Stimulated activated CD8-positive, alpha-beta memory T cell treated with anti-CD3 and anti-CD28 coated beads, Interleukin-15, amount 100 ng/mL, for 1 hour (primary cell): ENCODE measurements at regions not wholly inside any gene's neighbourhood (a gene's known extent, or its start where the extent isn't known, plus 50 kb on each side); places are given as distances from the start of the nearest gene placed in this dataset.

Experiments used
- DNase-seq: peaks from one replicate; pipeline ENCODE4 v3.0.0-alpha.2; 2020; ENCODE audit warnings: low read depth

DNA sequence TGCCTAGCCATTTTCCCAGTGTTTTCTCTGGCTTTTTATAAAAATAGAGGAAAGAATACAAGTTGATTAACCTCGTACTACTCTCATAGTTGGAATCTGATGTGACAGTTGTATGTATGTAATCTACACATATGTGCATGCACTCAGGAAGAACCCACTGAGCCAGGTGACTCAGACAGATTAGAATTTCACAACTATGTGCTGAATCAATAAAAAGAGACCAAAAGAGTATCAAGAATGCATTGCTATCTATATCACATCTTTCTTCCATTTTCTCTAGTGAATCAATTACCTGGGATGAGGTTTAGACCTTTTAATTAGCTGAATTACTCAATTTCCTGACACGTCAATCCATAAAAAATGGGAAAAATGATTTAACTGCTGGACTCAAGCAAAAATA, 319.3 kb upstream of the ATP10A start:
- DNase-seq: no peak

DNA sequence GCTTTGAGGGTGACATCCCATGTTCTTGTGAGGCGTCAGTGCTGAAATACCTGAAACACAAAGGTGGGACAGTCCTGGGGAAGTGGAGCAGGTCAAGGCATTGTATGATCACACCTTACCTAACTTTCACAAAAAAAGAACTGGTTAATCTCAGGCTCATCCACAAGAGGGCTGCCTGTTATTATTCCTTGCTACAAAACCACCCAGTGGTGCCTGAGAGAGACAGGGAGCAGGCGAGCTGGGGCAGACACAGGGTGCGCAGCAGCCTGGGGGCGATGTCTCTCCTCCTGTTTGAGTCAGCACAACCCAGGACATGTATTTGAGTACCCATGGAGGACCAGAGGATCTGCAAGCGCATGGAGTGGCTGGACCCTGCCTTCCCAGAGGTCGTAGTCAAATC, 316.8 kb upstream of the ATP10A start:
- DNase-seq: no peak

DNA sequence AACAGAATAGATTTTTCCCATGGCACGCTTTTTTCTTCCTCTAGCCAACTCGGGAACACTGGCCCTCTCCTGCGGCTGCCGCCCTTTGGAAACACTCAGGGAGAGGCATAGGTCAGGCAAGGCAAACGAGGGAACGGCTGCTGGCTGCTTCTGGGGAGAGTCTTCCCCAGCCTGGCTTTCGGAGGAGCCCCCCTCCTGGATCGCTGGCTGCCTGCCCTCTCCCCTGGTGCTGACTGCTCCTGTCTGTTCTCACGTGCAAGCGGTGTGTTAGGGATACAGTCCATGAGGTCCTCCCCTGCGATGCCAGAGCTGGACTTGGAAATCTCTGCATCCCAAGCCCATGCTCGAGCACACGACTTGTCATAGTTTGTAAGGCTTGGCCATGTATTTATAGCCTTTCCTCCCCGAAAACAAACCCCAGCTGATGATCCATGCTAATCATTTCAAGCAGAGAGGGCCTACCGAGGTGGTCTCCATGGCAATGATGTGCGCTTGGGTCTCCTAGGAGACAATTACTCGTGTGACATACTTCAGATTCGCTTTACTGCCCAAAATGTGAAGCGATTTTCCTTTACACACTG, 315.6 kb upstream of the ATP10A start:
- DNase-seq: no peak

DNA sequence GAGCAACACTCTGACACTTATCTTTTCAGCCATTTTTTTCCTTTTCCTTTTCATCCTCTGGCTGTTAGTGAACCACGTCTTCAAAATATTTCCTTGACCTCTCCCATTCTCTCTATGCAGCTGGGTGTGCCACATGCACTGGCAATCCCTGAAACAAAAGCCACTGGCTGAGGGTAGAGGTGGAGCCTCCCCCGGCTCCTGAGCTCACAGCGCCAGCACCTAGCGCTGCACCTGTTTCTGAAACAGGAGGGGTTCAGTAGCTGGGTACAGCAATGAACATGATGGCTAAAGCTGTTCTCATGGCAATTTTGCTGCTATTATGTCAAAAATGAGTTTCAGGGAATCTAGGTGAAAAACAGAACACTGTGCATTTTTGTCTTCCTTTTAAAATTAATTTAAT, 314.7 kb upstream of the ATP10A start:
- no peak for DNase-seq

DNA sequence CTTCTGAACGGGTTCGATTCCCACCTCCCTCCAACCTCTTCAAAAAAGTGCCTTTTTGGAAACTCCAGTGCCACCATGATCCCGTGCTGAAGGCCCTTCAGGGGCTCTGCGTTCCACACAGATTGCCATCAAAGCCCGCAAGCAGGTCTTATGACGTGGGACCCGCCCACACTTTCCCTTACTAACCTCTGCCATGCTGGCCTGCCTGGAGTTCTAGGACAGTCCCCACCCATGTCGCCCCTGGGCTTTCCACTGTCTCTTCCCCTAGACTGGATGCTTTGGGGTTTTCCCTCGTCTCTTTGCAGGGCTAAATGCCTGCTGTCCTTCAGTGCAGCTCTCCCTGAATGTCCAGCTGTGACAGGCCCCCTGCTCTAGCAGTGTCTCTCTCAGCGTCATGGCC, 313.7 kb upstream of the ATP10A start:
- no peak for DNase-seq

DNA sequence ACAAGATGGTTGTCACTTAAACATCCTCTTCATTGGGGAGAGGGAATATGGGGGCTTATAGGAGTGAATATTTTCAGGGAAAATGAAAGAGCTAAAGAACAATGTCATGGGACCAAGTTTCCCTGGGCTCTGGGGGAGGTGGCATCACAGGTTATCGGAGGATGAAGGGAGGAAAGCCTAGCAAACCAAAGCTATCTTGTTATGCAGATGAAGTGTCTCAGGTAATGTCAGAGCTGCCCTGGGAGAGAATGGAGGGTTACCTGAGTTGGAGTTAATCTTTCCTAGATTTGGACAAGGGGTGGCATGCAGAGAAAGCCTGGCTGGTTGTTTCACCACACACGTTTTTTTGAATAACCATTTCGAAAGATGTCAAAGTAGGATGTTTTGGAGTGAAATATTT, 308.1 kb upstream of the ATP10A start:
- no peak for DNase-seq

DNA sequence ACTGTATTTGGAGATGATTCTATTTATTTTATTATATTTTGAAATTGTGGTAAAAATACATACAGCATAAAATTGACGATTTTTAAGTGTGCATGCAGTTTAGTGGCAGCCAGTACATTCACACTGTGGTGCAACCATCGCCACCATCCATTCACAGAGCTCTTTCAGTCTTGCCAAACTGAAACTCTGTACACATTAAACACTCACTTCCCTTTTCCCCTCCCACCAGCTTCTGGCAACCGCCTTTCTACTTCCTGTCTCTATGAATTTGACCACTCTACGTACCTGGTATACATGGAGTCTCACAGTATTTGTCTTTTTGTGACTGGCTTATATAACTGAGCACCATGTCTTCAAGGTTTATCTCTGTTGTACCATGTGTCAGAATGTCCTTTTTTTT, 303.3 kb upstream of the ATP10A start:
- no peak for DNase-seq

DNA sequence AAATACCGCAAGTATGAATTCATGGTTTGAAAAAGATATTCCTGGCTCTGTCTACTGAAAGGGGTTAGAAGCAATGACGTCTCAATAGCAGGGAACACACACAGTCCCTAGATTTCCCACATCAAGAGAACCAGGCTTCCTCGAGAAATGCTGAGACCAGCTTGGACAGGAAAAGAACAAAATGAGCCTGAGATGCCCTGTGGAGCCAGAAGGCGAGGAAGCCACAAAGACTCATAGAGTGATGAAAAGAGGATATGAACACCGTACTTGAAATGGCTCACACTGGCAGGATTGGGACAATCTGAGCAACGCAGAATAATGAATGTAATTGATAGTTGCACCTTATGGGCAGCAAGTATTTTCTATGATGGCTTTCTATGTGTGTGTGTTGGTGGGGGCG, 302.4 kb upstream of the ATP10A start:
- DNase-seq: no peak

DNA sequence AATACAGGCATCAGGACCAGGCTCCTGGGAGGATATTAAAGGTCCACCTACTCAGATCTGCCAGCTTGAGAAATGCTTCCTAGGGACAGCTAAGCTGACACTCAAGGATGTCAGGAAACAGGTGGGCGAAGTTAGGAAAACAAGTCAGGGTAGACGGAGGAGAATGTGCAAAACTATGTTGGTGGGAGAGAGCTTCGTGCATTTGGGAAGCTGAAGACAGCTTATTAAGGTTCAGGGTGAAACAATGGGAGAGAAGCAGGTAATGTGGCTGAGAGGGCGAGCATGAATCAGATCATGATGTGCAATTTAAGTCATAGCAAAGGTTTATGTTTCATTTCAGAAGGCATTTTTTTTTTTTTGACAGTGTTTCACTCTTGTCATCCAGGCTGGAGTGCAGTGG, 297.2 kb upstream of the ATP10A start:
- no peak for DNase-seq

DNA sequence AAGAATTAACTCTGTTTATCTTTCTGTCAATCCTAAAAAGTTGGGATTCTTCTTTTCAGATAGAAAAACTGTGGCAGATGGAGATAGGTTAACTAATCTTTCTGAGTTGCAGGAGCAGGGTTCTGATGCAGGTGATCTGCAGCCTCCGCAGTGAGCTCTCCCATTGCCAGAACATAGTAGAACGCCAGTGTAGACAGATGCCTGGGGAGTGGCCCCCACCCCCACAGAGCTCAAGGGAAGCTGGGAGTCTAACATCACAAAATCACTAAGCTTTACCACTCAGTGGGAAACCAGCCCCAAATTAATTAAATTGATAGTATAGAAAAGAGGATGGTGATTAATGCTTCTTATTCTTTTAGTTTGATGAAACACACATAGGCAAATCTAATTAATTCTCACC, 295.0 kb upstream of the ATP10A start:
- DNase-seq: no peak

DNA sequence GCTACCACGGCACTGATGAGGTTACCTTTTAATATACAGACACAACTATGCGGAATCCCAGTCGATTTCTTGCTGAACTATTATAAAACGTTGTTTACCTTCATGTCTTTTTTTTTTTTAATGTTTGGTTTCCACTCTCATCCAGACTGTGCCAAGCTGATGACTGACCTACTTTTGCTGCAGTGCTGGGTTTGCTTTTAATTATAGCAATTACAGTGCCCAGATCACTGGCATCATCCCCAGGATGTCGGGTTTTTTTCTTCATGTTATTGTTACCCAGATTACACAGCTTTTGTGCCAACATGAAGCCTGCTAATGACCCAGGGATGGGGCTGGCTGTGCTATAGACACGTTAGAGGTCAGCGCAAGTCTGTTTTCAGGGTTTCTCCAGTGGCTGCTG, 294.0 kb upstream of the ATP10A start:
- no peak for DNase-seq

DNA sequence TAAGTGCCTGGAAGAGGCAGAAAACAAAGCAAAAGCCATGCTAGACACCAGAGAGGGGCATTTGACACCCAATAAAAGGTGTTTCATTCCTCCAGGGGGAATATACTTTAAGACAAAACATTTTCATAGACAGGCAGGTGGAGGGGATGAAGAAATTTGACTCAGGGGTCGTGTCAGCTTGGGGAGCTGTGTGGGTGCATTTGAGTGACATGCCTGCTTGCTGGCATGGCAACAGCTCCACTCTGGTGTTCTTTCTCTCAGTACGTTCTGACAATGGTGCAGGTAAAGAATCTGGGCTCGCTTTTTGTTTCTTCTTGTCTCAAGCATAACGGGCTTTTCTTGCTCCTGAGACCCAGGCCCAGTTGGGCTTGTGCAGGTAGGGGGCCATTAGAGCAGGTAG, 292.9 kb upstream of the ATP10A start:
- no peak for DNase-seq

DNA sequence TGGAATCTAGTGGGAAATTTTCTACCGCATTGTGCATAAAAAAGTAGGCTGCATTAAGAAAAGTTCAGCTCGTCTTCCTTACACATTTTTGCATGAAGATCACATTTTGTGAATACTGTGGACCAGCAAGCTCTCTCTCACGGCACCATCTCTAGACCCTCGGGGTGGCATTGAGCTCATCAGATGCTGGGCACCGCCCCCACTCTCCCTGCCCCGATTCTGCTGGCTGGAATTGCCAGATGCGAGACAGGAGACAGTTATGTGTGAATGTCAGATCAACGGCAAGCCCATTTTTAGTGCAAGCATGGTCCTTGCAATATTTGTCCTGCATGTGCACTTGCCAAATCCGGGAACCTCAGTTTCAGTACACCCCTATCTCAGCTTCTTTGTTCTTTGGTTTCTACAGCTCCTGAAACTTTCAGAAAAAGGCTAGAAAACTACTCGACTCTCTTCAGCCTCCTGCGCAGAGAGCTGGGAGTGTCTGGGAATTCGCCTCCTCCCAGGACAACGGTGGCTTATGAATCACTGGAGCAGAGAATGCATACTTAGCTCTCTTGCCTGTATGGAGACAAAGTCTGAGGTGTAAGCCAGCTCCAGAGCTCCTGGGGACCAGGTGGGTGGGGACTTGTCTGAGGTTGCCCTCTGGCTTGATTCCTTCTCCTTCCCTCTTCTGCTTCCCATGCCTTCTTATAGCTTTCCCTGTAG, 285.2 kb upstream of the ATP10A start:
- no peak for DNase-seq

DNA sequence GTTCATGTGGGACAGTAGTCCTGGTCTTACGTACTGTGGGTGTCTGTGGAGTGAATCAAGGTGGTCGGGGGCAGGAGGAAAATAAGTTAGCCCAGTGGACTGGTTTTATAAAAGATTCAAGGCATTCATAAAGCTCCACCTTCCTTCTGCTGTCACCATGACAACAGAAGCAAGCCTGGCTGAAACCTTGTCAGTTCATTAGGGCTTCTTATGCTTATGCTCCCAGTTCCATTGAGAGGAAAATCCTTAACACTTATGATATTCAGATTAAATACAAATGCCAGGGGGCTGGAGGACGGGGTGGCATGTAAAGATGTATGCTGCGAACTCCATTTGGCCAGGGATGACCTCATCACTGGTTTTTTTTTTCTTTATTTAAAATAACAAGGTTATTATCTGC, 283.1 kb upstream of the ATP10A start:
- no peak for DNase-seq

DNA sequence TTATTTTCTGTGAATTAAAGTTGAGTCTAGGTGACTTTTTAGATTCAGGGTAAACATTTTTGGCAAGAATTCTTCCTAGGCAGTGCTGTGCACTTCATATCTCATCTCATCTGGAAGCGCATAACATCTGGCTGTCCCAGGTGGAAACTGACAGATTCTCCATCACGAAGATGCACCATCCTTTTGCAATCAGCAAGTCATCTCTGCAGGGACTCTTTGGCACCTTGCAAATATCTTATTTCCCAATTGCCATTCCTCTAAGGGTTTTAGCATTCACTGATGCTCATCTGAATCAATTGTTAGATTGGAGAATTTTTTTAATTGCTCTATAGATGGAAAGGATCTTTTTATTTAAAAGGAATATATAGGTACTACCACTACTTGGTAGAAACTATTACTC, 282.7 kb upstream of the ATP10A start:
- no peak for DNase-seq

DNA sequence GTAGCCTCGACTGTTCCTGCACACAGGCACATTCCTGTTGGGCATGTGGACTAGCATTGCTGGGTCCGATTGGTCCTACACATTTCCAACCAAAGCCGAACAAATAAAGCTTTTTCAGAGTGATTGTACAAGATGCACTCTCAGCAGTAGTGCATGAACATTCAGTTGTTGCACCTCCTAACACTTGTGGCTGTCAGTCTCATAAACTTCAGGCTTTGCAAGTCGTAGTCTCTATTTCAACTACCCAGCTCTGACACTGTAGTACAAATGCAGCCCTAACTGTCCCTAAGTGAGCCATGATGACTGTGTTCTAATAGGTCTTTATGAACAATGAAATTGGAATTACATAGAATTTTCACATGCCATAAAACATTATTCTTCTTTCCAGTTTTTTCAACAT, 281.7 kb upstream of the ATP10A start:
- DNase-seq: no peak

DNA sequence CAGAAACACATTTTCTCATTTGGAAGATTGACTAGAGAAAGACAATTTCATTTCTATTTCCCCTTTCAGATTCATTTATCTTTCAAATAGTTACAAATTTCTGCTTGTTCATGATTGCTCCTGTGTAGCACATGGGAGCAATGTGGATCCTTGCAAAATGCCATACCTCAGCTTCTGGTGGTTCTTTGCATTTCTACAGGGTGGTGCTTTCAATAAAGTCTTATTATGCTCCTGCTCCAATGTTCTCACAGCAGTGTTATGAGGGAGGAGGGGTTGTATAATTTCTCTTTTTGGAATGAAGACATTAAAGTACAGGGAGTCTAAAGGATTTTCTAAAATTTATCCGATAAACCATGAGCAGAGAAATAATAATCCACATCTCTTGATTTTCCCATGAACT, 280.1 kb upstream of the ATP10A start:
- DNase-seq: no peak

DNA sequence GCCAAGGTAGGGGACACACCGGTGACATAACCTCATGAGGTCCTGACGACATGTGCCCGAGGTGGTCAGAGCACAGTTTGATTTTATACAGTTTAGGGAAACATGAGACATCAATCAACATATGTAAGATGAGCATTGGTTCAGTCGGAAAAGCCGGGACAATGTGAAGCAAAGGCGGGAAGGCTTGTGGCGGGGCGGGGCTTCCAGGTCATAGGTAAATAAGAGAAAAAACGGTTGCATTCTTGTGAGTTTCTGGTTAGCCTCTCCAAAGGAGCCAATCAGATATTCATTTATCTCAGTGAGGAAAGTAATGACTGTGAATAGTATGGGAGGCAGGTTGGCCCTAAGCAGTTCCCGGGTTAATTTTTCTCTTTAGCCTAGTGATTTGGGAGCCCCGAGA, 271.7 kb upstream of the ATP10A start:
- no peak for DNase-seq

DNA sequence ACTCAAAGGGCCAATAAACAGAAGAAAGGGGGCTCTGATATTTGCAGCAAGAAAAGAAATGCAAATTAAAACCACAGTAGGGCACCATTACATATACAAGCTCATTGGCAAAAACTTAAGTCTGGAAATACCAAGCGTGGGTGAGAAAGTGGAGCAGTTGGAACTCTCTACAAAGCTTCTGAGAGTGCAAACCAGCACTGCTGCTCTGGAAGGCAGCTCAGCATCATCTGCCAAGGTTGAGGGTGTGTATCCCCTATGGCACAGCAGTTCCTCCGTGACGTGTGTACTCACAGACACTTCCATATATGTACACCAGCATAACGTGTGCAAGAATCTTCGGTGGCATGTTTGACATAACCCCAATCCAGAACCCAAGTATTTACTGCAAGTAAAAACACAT, 271.0 kb upstream of the ATP10A start:
- no peak for DNase-seq

DNA sequence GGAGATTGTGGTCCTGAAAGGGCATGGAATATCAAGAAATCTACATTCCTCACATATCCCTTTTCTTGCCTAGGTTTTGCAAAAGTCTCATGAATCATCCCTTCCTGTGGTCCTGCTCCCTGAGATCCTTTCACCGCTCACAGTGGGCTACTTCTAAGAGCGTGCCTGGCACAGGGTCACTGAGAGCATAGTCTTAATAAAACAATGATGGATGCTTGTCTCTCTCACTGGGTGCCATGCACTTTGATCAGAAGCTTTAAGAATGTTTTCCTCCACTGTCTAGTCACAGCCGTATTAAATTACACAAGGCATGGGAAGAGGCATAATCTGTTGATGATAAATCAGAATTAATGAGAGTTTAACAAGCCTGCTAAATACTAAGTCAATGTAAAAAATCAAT, 269.7 kb upstream of the ATP10A start:
- no peak for DNase-seq

DNA sequence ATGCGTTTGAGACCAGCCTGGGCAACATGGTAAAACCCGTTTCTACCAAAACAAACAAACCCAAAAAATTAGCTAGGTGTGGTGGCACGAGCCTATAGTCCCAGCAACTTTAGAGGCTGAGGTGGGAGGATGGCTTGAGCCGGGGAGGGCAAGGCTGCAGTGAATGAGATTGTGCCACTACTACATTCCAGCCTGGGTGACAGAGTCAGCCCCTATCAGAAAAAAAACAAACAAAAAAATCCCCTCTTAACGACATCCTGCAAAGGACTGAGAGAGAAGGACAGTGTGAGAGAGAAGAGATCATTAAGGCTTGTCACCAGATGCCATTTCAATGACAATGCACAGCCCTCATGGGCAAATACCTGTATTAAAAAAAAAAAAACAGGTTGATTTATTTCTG, 266.7 kb upstream of the ATP10A start:
- no peak for DNase-seq

DNA sequence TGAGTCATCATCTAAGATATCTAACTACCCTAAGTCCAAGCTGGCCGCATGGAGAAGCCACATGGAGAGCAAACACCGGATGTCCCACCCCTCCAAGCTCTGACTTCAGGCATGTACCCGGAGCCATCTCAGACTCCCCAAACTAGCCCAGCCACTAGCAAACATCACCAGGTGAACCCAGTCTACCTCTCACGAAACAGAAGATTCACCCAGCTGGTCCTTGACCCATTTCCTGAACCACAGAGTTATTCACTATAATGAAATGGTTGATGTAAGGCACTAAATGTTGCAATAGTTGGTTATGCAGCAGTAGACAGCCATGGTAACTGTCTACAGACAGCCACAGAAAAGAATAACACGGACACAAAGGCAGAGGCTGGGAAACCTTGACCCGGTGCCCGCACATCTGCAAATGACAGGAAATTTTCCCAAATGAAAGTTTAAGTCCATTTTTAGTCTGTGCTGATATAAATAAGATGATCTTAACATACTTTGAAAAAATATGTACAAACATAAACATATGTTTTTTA, 265.5 kb upstream of the ATP10A start:
- no peak for DNase-seq

DNA sequence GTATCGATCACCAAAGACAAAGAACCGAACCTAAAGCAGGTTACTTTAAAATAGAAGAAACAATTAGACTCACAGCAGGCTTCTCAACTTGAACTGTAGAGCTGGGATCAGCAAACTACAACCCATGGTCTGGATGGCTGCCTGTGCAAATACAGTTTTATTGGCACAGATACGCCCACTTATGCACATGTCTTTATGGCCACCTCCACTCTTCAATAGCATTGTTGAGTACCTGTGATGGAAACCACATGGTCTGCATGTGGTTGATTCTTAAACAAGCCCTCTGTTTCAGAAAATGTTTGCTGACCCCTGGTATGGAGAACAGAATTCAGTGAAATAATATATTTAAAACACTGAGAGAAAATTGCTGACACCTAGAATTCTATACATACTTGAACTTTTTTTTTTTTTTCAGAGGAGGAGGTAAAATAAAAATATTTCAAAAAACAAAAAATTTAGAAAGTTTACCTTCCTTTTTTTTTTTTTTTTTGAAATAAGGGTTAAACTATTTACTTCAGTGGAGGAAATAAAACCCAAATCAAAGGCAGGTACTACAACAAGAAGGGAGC, 263.8 kb upstream of the ATP10A start:
- no peak for DNase-seq

DNA sequence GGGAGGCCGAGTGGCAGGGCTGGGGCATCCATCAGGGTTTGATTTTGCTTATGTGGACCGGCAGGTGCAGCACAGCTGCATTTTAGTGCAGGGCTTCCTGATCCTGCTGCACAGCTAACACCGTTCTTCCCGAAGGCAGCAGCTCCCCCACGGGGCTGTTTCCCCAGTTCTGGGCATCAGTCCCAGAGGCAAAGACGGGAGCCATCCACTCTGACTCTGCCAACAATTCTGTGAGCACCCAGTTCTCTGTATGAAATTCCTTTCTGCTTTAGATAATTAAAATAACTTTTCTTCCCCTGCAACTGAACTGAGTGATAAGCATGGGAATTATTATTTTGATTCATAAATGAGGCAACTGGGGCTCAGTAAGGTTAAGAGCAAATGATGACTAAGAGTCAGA, 262.9 kb upstream of the ATP10A start:
- no peak for DNase-seq
